Uterus (tissue), 2 donors: ENCODE measurements at regions not wholly inside any gene's neighbourhood (a gene's known extent, or its start where the extent isn't known, plus 50 kb on each side); places are given as distances from the start of the nearest gene placed in this dataset.

ENCODE experiments used
- POLR2A ChIP-seq, 2 donors: fragments of 450-650 bp; IDR thresholded peaks; one replicate each; pipeline ENCODE4 v1.6.1; 2016; ENCODE audit warnings: antibody characterized with exemption in 2 of 2, mild to moderate bottlenecking in 1 of 2, moderate library complexity in 1 of 2
- TF ChIP-seq, protein P1 (sequence below), 4 experiments: fragments of 200-600 bp in 2 of 4; fragments of 450-650 bp in 2 of 4; sonication (generic) in 2 of 4; IDR thresholded peaks; one replicate each; pipeline ENCODE4 v1.5.1; 2016 to 2019; ENCODE audit warnings: antibody characterized with exemption in 4 of 4, mild to moderate bottlenecking in 2 of 4, moderate library complexity in 1 of 4

DNA sequence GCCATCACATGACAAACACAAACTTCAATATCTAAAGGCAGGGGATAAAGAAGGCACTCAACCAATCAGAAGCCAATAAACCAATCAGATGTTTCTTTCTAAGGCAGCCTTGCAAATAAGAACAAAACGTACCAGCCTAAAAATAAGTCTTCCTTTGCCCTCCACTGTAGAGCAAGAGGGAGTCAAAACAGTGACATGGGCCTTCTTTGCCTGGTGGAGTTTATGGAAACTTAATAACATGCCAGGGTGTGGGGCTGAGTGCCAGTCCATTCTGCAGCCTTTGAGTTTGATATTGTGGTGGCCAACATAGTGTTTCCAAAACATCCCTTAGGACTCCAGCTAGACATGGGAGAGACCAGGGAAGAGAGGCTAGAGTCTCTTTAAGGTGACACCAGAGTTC lies 126.1 kb upstream of the NECTIN1 start:
- TF ChIP-seq POLR2A (IDR thresholded peaks at IDR 0.05) = no peak
- TF ChIP-seq, protein P1, sequence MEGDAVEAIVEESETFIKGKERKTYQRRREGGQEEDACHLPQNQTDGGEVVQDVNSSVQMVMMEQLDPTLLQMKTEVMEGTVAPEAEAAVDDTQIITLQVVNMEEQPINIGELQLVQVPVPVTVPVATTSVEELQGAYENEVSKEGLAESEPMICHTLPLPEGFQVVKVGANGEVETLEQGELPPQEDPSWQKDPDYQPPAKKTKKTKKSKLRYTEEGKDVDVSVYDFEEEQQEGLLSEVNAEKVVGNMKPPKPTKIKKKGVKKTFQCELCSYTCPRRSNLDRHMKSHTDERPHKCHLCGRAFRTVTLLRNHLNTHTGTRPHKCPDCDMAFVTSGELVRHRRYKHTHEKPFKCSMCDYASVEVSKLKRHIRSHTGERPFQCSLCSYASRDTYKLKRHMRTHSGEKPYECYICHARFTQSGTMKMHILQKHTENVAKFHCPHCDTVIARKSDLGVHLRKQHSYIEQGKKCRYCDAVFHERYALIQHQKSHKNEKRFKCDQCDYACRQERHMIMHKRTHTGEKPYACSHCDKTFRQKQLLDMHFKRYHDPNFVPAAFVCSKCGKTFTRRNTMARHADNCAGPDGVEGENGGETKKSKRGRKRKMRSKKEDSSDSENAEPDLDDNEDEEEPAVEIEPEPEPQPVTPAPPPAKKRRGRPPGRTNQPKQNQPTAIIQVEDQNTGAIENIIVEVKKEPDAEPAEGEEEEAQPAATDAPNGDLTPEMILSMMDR (IDR thresholded peaks at IDR 0.05) = no peak
